ENCODE measurements at regions not wholly inside any gene's neighbourhood (a gene's known extent, or its start where the extent isn't known, plus 50 kb on each side); places are given as distances from the start of the nearest gene placed in this dataset.

- TF ChIP-seq CTCF (IDR thresholded peaks at IDR 0.05) (no peak), POLR2A (IDR thresholded peaks at IDR 0.05) (no peak), POLR2AphosphoS5 (IDR thresholded peaks at IDR 0.05) (no peak)
These were observed 145.7 kb upstream of the ALDH3B2 start for GRCh38 chr11:67820081-67820480.
